ENCODE measurements at regions not wholly inside any gene's neighbourhood (a gene's known extent, or its start where the extent isn't known, plus 50 kb on each side); places are given as distances from the start of the nearest gene placed in this dataset.

- Mint-ChIP-seq H3K9me3 (peaks cover 7% of the 10 kb centered on the region), H3K27me3 (ENCODE audit: low read depth, poor library complexity) (peaks cover 52% of the 10 kb centered on the region), H3K27ac (no peak overlapping the region)
Measured at GRCh38 chr20:59530782-59531181, 73.6 kb upstream of the PHACTR3 start.

GRCh38 chr20:59537991-59538390, 66.3 kb upstream of the PHACTR3 start:
- peaks cover 36% of the 10 kb centered on the region for H3K9me3 Mint-ChIP-seq
- H3K36me3 Mint-ChIP-seq (ENCODE audit: low read depth): no peaks in the 10 kb centered on the region
- TF ChIP-seq, protein P1, sequence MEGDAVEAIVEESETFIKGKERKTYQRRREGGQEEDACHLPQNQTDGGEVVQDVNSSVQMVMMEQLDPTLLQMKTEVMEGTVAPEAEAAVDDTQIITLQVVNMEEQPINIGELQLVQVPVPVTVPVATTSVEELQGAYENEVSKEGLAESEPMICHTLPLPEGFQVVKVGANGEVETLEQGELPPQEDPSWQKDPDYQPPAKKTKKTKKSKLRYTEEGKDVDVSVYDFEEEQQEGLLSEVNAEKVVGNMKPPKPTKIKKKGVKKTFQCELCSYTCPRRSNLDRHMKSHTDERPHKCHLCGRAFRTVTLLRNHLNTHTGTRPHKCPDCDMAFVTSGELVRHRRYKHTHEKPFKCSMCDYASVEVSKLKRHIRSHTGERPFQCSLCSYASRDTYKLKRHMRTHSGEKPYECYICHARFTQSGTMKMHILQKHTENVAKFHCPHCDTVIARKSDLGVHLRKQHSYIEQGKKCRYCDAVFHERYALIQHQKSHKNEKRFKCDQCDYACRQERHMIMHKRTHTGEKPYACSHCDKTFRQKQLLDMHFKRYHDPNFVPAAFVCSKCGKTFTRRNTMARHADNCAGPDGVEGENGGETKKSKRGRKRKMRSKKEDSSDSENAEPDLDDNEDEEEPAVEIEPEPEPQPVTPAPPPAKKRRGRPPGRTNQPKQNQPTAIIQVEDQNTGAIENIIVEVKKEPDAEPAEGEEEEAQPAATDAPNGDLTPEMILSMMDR (IDR thresholded peaks at IDR 0.05): no peak
- no peak for DNase-seq
- H3K4me3 Mint-ChIP-seq: no peak overlapping the region
- H3K4me1 Mint-ChIP-seq: no peaks in the 10 kb centered on the region
- H3K27ac Mint-ChIP-seq: no peak overlapping the region
- peaks cover 24% of the 10 kb centered on the region for H3K27me3 Mint-ChIP-seq (ENCODE audit: low read depth, poor library complexity)

More at GRCh38 chr20:59530782-59531181, 73.6 kb upstream of the PHACTR3 start:
- peaks cover under 1% of the 10 kb centered on the region for H3K4me1 Mint-ChIP-seq
- no peaks in the 10 kb centered on the region for H3K36me3 Mint-ChIP-seq (ENCODE audit: low read depth)
- H3K4me3 Mint-ChIP-seq: no peak overlapping the region
- DNase-seq: no peak
- TF ChIP-seq, protein P1 (IDR thresholded peaks at IDR 0.05): no peak

DNA sequence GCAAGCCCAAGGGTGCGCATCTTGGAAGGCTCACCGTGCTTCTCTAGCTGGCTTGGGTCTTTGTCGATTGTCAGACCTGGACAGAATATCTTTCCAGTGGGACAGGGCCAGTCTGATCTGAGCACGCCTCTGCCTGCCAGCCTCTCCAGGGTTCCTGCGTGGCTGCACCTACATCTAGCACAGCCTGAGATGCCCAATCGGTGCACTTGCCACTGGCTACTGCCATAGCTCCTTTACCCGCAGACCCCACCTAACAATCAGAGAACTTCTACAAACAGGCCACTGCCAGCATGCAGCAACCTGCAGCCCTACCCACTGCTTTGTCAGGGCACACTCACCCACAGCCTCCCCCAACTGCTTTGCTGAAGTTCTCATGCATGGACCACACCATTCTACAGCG, 56.7 kb upstream of the PHACTR3 start:
- Mint-ChIP-seq H3K27me3 (ENCODE audit: low read depth, poor library complexity) (peaks cover 15% of the 10 kb centered on the region), H3K36me3 (ENCODE audit: low read depth) (no peaks in the 10 kb centered on the region), H3K9me3 (peaks cover 35% of the 10 kb centered on the region), H3K4me1 (no peaks in the 10 kb centered on the region), H3K4me3 (no peak overlapping the region), H3K27ac (no peak overlapping the region)
- no peak for DNase-seq
- TF ChIP-seq, protein P1 (IDR thresholded peaks at IDR 0.05): no peak
